Calu3 (cell line): ENCODE measurements at regions not wholly inside any gene's neighbourhood (a gene's known extent, or its start where the extent isn't known, plus 50 kb on each side); places are given as distances from the start of the nearest gene placed in this dataset.

ENCODE experiments used
- BruUV-seq: library from RNA; stranded (reverse); fragments of 400-500 nt; replicated peaks from 2 replicates; lab custom pipeline; 2021; lab: Mats Ljungman, UMichigan
- CTCF ChIA-PET: fragments of 300-600 bp; sonication (Branson Sonifier 250); formaldehyde crosslinking; loops from one replicate; lab custom pipeline; 2022; ENCODE audit warnings: antibody characterized with exemption; lab: Charles Lee
- DNase-seq: peaks from one replicate; pipeline ENCODE4 v3.0.0; 2022
- H3K27ac Mint-ChIP-seq: one replicate; pipeline ENCODE4 v1.8.0; 2022; ENCODE audit warnings: mixed read lengths; ENCODE audit not compliant: unreplicated experiment
- H3K27me3 Mint-ChIP-seq: one replicate; pipeline ENCODE4 v1.8.0; 2022; ENCODE audit warnings: mixed read lengths; ENCODE audit not compliant: unreplicated experiment
- H3K36me3 Mint-ChIP-seq: one replicate; pipeline ENCODE4 v1.8.0; 2022; ENCODE audit warnings: mild to moderate bottlenecking, moderate library complexity, mixed read lengths; ENCODE audit not compliant: insufficient read depth, unreplicated experiment
- H3K4me1 Mint-ChIP-seq: one replicate; pipeline ENCODE4 v1.8.0; 2022; ENCODE audit warnings: mild to moderate bottlenecking, low read depth, mixed read lengths; ENCODE audit not compliant: unreplicated experiment
- H3K4me3 Mint-ChIP-seq: one replicate; pipeline ENCODE4 v1.8.0; 2022; ENCODE audit warnings: mild to moderate bottlenecking, low read depth, moderate library complexity, mixed read lengths; ENCODE audit not compliant: unreplicated experiment
- H3K9me3 Mint-ChIP-seq: one replicate; pipeline ENCODE4 v1.8.0; 2022; ENCODE audit warnings: low read depth, mixed read lengths; ENCODE audit not compliant: unreplicated experiment
- CTCF ChIP-seq: fragments of 200-600 bp; IDR thresholded peaks from one replicate; pipeline ENCODE4 v1.8.0; 2022; ENCODE audit warnings: antibody characterized with exemption; ENCODE audit not compliant: unreplicated experiment
- intact Hi-C: fragments of 100-400 bp; cut with micrococcal nuclease; formaldehyde crosslinking; loops from one replicate; pipeline ENCODE4 v1.10.0; 2022; ENCODE audit not compliant: unreplicated experiment

- TF ChIP-seq CTCF, result no peak
- Mint-ChIP-seq H3K4me1 (no peaks in the 10 kb centered on the region), H3K27ac (no peak overlapping the region), H3K36me3 (no peaks in the 10 kb centered on the region), H3K9me3 (no peaks in the 10 kb centered on the region), H3K27me3 (no peaks in the 10 kb centered on the region), H3K4me3 (no peak overlapping the region)
- BruUV-seq, result no TSS peak
- CTCF ChIA-PET, result no interaction called here
- DNase-seq, result no peak
- intact Hi-C loops, result no loop called here
These were observed 523.6 kb upstream of the KLF12 start for GRCh38 chr13:74657765-74658164.

GRCh38 chr13:74651121-74651520 lies 516.9 kb upstream of the KLF12 start:
- BruUV-seq, result no TSS peak
- no peak for TF ChIP-seq CTCF
- no peak for DNase-seq
- CTCF ChIA-PET, result no interaction called here
- Mint-ChIP-seq H3K27me3 (no peaks in the 10 kb centered on the region), H3K4me1 (no peaks in the 10 kb centered on the region), H3K9me3 (no peaks in the 10 kb centered on the region), H3K36me3 (no peaks in the 10 kb centered on the region), H3K27ac (no peak overlapping the region), H3K4me3 (no peak overlapping the region)
- intact Hi-C loops, result no loop called here

DNA sequence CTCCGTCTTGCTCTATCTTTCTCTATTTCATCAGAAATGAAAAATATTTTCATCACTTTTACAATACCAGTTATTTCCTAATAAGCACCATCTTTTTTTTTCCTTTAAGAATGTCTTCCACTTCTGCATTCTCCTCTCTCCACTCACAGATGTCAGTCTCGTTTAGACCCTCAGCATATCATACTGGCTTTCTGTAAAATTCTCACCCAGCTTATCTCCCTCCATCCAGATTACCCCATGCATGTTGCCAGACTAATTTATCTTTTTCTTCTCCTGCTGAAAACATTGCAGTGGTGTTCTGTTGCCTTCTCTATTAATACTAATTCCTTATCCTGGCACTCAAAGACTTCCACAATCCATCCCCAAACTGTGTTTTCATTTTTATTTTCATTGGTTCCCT lies 513.8 kb upstream of the KLF12 start:
- TF ChIP-seq CTCF, result no peak
- CTCF ChIA-PET, result no interaction called here
- BruUV-seq, result no TSS peak

DNA sequence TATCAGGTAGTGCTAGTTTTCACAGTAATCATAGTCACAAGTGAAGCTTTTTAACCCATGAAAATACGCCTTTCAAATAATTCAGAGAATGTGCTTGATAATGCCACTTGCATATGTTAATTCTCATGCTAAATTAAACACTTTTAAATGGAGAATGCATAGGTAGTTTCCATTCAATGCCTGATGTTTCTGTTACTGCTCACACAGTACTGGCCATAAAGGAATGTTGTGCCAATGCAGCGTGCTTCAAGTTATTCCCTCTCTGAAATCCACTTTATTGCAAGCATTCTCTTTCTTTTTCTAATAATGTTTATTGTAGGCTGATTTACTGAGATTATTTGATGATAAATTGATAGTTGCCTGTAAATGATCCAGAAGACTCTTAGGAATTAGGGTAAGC lies 513.0 kb upstream of the KLF12 start:
- CTCF ChIA-PET, result no interaction called here
- DNase-seq, result no peak
- Mint-ChIP-seq H3K9me3 (no peaks in the 10 kb centered on the region), H3K4me1 (no peaks in the 10 kb centered on the region), H3K27me3 (no peaks in the 10 kb centered on the region), H3K4me3 (no peak overlapping the region), H3K36me3 (no peaks in the 10 kb centered on the region), H3K27ac (no peak overlapping the region)
- no peak for TF ChIP-seq CTCF
- no TSS peak for BruUV-seq
- intact Hi-C loops, result no loop called here

More for the DNA sequence above, 513.8 kb upstream of the KLF12 start:
- H3K4me3 Mint-ChIP-seq, result no peak overlapping the region
- H3K36me3 Mint-ChIP-seq, result no peaks in the 10 kb centered on the region
- H3K27me3 Mint-ChIP-seq, result no peaks in the 10 kb centered on the region
- H3K27ac Mint-ChIP-seq, result no peak overlapping the region
- intact Hi-C loops, result no loop called here
- H3K9me3 Mint-ChIP-seq, result no peaks in the 10 kb centered on the region
- no peak for DNase-seq
- H3K4me1 Mint-ChIP-seq, result no peaks in the 10 kb centered on the region

DNA sequence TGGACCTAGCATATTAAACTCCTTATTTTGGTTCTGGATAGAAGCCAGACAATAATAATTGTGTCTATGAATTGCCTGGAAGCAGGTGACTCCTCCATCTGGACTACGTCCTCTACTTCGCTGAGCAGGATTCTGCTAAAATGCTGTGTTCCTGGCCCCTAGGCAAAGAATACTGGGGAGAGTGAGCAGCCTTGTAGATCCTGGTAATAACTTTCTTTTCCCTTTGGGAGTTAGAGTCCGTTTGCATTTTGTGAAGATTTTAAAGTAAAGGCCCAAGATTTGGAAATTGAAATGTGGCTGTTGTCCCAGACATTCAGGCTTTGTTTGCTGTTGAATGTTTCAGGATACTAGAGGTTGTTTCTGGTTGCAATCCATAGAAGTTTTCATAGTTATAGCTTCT lies 511.9 kb upstream of the KLF12 start:
- DNase-seq, result no peak
- CTCF ChIA-PET, result no interaction called here
- no TSS peak for BruUV-seq
- TF ChIP-seq CTCF, result no peak
- Mint-ChIP-seq H3K4me3 (no peak overlapping the region), H3K27me3 (no peaks in the 10 kb centered on the region), H3K9me3 (no peaks in the 10 kb centered on the region), H3K27ac (no peak overlapping the region), H3K4me1 (no peaks in the 10 kb centered on the region), H3K36me3 (no peaks in the 10 kb centered on the region)
- intact Hi-C loops, result no loop called here
